ENCODE measurements at regions not wholly inside any gene's neighbourhood (a gene's known extent, or its start where the extent isn't known, plus 50 kb on each side); places are given as distances from the start of the nearest gene placed in this dataset.

- Mint-ChIP-seq H3K27ac (no peak overlapping the region), H3K27me3 (peaks cover 5% of the 10 kb centered on the region), H3K4me1 (peaks cover 13% of the 10 kb centered on the region), H3K9me3 (no peaks in the 10 kb centered on the region), H3K36me3 (peaks cover 3% of the 10 kb centered on the region), H3K4me3 (no peak overlapping the region)
- DNase-seq: no peak
- CTCF ChIA-PET: interaction anchor here (0.6 to 1.7 kb wide), 4 partner anchors 8 to 151 kb away, joined by 3 to 4 read pairs (median 4); no protein-coding TSS in a partner anchor
Observed at GRCh38 chr2:177314722-177315264, 50.3 kb upstream of the NFE2L2 start.

DNA sequence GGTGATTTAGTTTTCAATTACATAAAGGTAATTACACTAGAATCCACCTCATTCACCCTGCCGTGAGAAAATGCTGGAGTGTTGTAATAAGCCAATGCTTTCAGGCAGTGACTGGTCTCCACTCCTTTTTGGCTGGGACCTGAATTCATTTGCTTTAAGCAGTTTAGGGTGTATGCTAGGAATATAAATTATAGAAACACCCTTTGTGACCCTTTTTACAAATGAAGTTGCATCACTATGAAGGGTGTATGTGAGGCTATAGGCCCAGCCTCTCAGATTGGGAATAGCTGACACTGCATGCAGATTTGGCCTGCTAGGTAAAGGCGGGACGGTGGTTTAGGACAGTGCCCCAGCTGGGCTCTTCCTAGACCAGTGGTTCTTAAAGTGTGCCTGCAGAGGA is 50.8 kb upstream of the NFE2L2 start:
- DNase-seq: no peak
- H3K27me3 Mint-ChIP-seq: peaks cover 5% of the 10 kb centered on the region
- peaks cover 3% of the 10 kb centered on the region for H3K36me3 Mint-ChIP-seq
- H3K4me1 Mint-ChIP-seq: peaks cover 7% of the 10 kb centered on the region
- H3K4me3 Mint-ChIP-seq: no peak overlapping the region
- no peaks in the 10 kb centered on the region for H3K9me3 Mint-ChIP-seq
- CTCF ChIA-PET: interaction anchor here (0.6 to 1.2 kb wide), 3 partner anchors 9 to 151 kb away, joined by 3 to 4 read pairs (median 3); no protein-coding TSS in a partner anchor
- H3K27ac Mint-ChIP-seq: no peak overlapping the region

DNA sequence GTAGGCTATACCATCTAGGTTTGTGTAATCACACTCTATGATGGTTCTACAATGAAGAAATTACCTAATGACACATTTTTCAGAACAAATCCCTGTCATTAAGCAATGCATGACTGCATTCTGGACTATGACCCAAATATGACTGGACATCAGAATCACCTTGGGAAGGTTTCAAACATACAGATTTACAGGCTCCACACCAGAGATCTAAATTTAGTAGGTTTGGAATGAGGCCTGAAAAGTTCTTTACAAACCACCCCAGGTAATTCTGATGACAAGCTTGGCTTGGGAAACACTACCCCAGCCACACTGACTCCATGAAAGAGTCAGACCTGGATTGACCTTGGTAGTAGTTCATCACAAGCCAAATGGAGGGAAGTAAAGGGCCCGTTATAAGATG is 52.2 kb upstream of the NFE2L2 start:
- Mint-ChIP-seq H3K36me3 (peaks cover 3% of the 10 kb centered on the region), H3K4me1 (no peaks in the 10 kb centered on the region), H3K27ac (no peak overlapping the region), H3K27me3 (peaks cover 5% of the 10 kb centered on the region), H3K9me3 (no peaks in the 10 kb centered on the region), H3K4me3 (no peak overlapping the region)
- CTCF ChIA-PET: no interaction called here
- DNase-seq: no peak

- no peak overlapping the region for H3K4me3 Mint-ChIP-seq
- CTCF ChIA-PET: interaction anchor here (1.2 kb wide), 1 partner anchor 13 kb away, joined by 3 read pairs; no protein-coding TSS in a partner anchor
- H3K4me1 Mint-ChIP-seq: no peaks in the 10 kb centered on the region
Observed at GRCh38 chr2:177317443-177317842, 52.9 kb upstream of the NFE2L2 start.

GRCh38 chr2:177317857-177318256 is 53.3 kb upstream of the NFE2L2 start:
- CTCF ChIA-PET: interaction anchor here (1.2 kb wide), 1 partner anchor 14 kb away, joined by 3 read pairs; no protein-coding TSS in a partner anchor
- no peak for DNase-seq
- H3K4me3 Mint-ChIP-seq: no peak overlapping the region
- H3K27ac Mint-ChIP-seq: no peak overlapping the region
- H3K4me1 Mint-ChIP-seq: no peaks in the 10 kb centered on the region
- H3K36me3 Mint-ChIP-seq: peaks cover 3% of the 10 kb centered on the region
- no peaks in the 10 kb centered on the region for H3K9me3 Mint-ChIP-seq
- peaks cover 5% of the 10 kb centered on the region for H3K27me3 Mint-ChIP-seq

More at GRCh38 chr2:177317443-177317842, 52.9 kb upstream of the NFE2L2 start:
- H3K27ac Mint-ChIP-seq: no peak overlapping the region
- peaks cover 3% of the 10 kb centered on the region for H3K36me3 Mint-ChIP-seq
- H3K27me3 Mint-ChIP-seq: peaks cover 5% of the 10 kb centered on the region
- no peaks in the 10 kb centered on the region for H3K9me3 Mint-ChIP-seq
- DNase-seq: no peak

GRCh38 chr2:177318613-177319012 is 54.1 kb upstream of the NFE2L2 start:
- H3K27me3 Mint-ChIP-seq: no peaks in the 10 kb centered on the region
- H3K36me3 Mint-ChIP-seq: peaks cover 6% of the 10 kb centered on the region
- DNase-seq: no peak
- no peak overlapping the region for H3K27ac Mint-ChIP-seq
- H3K9me3 Mint-ChIP-seq: no peaks in the 10 kb centered on the region
- H3K4me3 Mint-ChIP-seq: no peak overlapping the region
- CTCF ChIA-PET: interaction anchor here (1.2 kb wide), 1 partner anchor 14 kb away, joined by 3 read pairs; no protein-coding TSS in a partner anchor
- H3K4me1 Mint-ChIP-seq: no peaks in the 10 kb centered on the region

GRCh38 chr2:177320596-177320995 is 56.1 kb upstream of the NFE2L2 start:
- CTCF ChIA-PET: interaction anchor here (1.0 kb wide), 1 partner anchor 14 kb away, joined by 3 read pairs; no protein-coding TSS in a partner anchor
- DNase-seq: no peak
- Mint-ChIP-seq H3K27me3 (no peaks in the 10 kb centered on the region), H3K4me1 (no peaks in the 10 kb centered on the region), H3K27ac (no peak overlapping the region), H3K36me3 (peaks cover 6% of the 10 kb centered on the region), H3K4me3 (no peak overlapping the region), H3K9me3 (no peaks in the 10 kb centered on the region)

DNA sequence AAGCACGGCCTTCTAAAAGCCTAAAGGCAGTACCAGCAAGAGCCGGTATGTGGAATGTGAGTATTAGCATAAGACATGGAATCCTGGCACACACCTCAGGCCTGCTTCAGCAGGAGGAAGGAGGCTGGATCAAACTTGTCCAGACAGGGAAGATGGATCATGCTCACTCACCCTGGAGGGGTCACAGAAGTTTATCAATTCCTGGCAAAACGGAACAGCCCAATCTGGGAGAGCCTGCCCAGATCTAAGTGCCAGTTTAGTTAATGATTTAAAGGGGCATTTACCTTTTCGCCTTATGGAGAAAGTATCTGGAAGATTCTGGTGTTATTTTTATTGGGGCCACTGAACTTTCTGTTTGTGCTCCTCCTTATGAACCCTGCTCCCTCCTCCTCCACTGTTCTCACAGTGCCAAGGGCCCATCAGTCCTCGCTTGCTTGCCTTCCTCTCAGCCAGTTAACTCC is 58.3 kb upstream of the NFE2L2 start:
- H3K27me3 Mint-ChIP-seq: no peaks in the 10 kb centered on the region
- peaks cover 6% of the 10 kb centered on the region for H3K36me3 Mint-ChIP-seq
- no peak overlapping the region for H3K4me3 Mint-ChIP-seq
- CTCF ChIA-PET: no interaction called here
- no peaks in the 10 kb centered on the region for H3K9me3 Mint-ChIP-seq
- no peaks in the 10 kb centered on the region for H3K4me1 Mint-ChIP-seq
- DNase-seq: no peak
- H3K27ac Mint-ChIP-seq: no peak overlapping the region

DNA sequence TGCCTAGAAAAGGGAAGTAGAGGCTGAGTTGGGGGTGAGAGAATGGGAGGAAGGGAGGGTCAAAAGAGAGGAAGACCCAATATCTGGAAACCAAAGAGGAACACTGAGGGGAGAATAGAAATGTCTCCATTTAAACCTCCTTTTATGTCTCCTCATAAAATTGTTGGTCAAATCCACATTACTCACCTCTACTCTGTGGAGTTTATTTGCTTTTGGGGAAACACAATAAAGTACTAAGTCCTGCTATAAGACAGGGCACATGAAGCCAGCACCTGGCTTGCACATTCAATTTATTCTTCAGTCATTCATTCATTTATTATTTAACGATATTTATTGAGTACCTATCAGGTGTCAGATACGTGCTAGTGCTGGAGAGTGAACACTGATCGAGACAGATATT is 60.3 kb upstream of the NFE2L2 start:
- Mint-ChIP-seq H3K9me3 (peaks cover 2% of the 10 kb centered on the region), H3K4me1 (peaks cover 10% of the 10 kb centered on the region), H3K4me3 (no peak overlapping the region), H3K27ac (no peak overlapping the region), H3K36me3 (peaks cover 6% of the 10 kb centered on the region), H3K27me3 (no peaks in the 10 kb centered on the region)
- no peak for DNase-seq
- CTCF ChIA-PET: no interaction called here

GRCh38 chr2:177325554-177325953 is 61.0 kb upstream of the NFE2L2 start:
- Mint-ChIP-seq H3K27me3 (no peaks in the 10 kb centered on the region), H3K9me3 (peaks cover 2% of the 10 kb centered on the region), H3K36me3 (peaks cover 6% of the 10 kb centered on the region), H3K4me3 (no peak overlapping the region), H3K27ac (no peak overlapping the region), H3K4me1 (peaks cover 12% of the 10 kb centered on the region)
- CTCF ChIA-PET: interaction anchor here (1.3 to 6.3 kb wide), 2 partner anchors 30 to 161 kb away, joined by 4 to 46 read pairs; no protein-coding TSS in a partner anchor
- no peak for DNase-seq

DNA sequence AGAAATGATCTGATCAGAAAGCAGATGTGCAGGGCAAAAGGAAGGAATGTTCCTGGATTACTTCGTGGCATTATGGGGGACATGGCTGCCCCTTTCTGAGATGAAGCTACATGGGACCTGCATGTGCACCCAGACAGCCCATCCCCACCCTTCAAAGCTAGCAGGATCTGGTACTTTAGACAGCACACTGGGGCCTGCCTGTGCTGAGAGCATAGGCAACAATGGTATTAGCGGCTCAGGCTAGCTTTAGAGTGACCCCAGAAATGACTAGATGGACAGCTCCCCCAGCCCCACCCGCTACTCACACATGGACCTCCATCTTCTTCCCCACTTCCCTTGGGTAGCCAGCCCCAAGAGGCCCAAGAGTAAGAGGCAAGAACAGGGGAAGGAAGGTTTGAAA is 61.5 kb upstream of the NFE2L2 start:
- no peaks in the 10 kb centered on the region for H3K27me3 Mint-ChIP-seq
- no peak for DNase-seq
- H3K9me3 Mint-ChIP-seq: peaks cover 2% of the 10 kb centered on the region
- peaks cover 12% of the 10 kb centered on the region for H3K4me1 Mint-ChIP-seq
- CTCF ChIA-PET: interaction anchor here (0.6 to 6.3 kb wide), 3 partner anchors 30 to 165 kb away, joined by 4 to 46 read pairs (median 4); no protein-coding TSS in a partner anchor
- peaks cover 6% of the 10 kb centered on the region for H3K36me3 Mint-ChIP-seq
- H3K27ac Mint-ChIP-seq: no peak overlapping the region
- no peak overlapping the region for H3K4me3 Mint-ChIP-seq

- no peak overlapping the region for H3K27ac Mint-ChIP-seq
- no peak for DNase-seq
- CTCF ChIA-PET: interaction anchor here (0.6 to 6.3 kb wide), 3 partner anchors 31 to 165 kb away, joined by 4 to 46 read pairs (median 4); no protein-coding TSS in a partner anchor
- no peak overlapping the region for H3K4me3 Mint-ChIP-seq
- peaks cover 14% of the 10 kb centered on the region for H3K4me1 Mint-ChIP-seq
- H3K36me3 Mint-ChIP-seq: peaks cover 7% of the 10 kb centered on the region
- H3K27me3 Mint-ChIP-seq: no peaks in the 10 kb centered on the region
- peaks cover 2% of the 10 kb centered on the region for H3K9me3 Mint-ChIP-seq
Observed at GRCh38 chr2:177326591-177326990, 62.1 kb upstream of the NFE2L2 start.

- H3K27ac Mint-ChIP-seq: no peak overlapping the region
- peaks cover 9% of the 10 kb centered on the region for H3K36me3 Mint-ChIP-seq
- peaks cover 2% of the 10 kb centered on the region for H3K9me3 Mint-ChIP-seq
- H3K4me1 Mint-ChIP-seq: peaks cover 18% of the 10 kb centered on the region
- DNase-seq: no peak
- H3K27me3 Mint-ChIP-seq: no peaks in the 10 kb centered on the region
- no peak overlapping the region for H3K4me3 Mint-ChIP-seq
- CTCF ChIA-PET: interaction anchor here (6.3 kb wide), 1 partner anchor 162 kb away, joined by 46 read pairs; no protein-coding TSS in a partner anchor
Observed at GRCh38 chr2:177327009-177327408, 62.5 kb upstream of the NFE2L2 start.

GRCh38 chr2:177328056-177328455 is 63.5 kb upstream of the NFE2L2 start:
- CTCF ChIA-PET: interaction anchor here (0.8 to 6.3 kb wide), 2 partner anchors 163 to 180 kb away, joined by 3 to 46 read pairs; no protein-coding TSS in a partner anchor
- Mint-ChIP-seq H3K4me3 (no peak overlapping the region), H3K27me3 (no peaks in the 10 kb centered on the region), H3K36me3 (peaks cover 8% of the 10 kb centered on the region), H3K4me1 (peaks cover 23% of the 10 kb centered on the region), H3K27ac (no peak overlapping the region), H3K9me3 (peaks cover 2% of the 10 kb centered on the region)
- no peak for DNase-seq

DNA sequence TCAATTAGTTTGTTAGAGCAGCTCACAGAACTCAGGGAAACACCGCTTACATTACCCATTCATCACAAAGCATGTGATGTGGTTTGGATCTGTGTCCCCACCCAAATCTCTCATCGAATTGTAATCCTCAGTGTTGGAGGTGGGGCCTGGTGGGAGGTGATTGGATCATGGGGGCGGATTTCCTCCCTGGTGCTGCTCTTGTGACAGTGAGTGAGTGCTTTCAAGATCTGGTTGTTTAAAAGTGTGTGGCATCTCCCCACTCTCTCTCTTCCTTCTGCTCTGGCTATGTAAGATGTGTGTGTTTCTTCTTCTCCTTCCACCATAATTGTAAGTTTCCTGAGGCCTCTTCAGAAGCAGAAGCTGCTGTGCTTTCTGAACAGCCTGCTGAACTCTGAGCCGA is 63.5 kb upstream of the AGPS start:
- CTCF ChIA-PET: interaction anchor here (0.7 to 6.3 kb wide), 3 partner anchors 66 to 181 kb away, joined by 3 to 46 read pairs (median 9); no protein-coding TSS in a partner anchor
- no peaks in the 10 kb centered on the region for H3K27me3 Mint-ChIP-seq
- H3K27ac Mint-ChIP-seq: no peak overlapping the region
- peak; percentile 48 for DNase-seq
- peaks cover 2% of the 10 kb centered on the region for H3K9me3 Mint-ChIP-seq
- no peak overlapping the region for H3K4me3 Mint-ChIP-seq
- H3K4me1 Mint-ChIP-seq: peaks cover 23% of the 10 kb centered on the region
- peaks cover 6% of the 10 kb centered on the region for H3K36me3 Mint-ChIP-seq
